H1 (cell line): ENCODE measurements at regions not wholly inside any gene's neighbourhood (a gene's known extent, or its start where the extent isn't known, plus 50 kb on each side); places are given as distances from the start of the nearest gene placed in this dataset. TPM values are rescaled to one million over a fixed set of nuclear protein-coding genes. Genes with fewer than 3 reads are reported as not detected.

ENCODE experiments used
- CTCF ChIA-PET: fragments of 300-600 bp; sonication (Branson Sonifier 250); formaldehyde crosslinking; loops from one replicate; lab custom pipeline; 2021; ENCODE audit not compliant: partially characterized antibody; lab: Charles Lee
- POLR2A ChIA-PET: fragments of 300-600 bp; sonication (Branson Sonifier 250); formaldehyde crosslinking; loops from one replicate; lab custom pipeline; 2021; ENCODE audit warnings: inconsistent platforms; ENCODE audit not compliant: partially characterized antibody; lab: Charles Lee
- DNase-seq, 2 experiments: peaks; one replicate each; pipeline versions ENCODE4 v3.0.0 to v3.0.0-alpha.2; 2010 to 2022; ENCODE audit warnings: low spot score in 2 of 2, low read depth in 1 of 2, mixed read lengths in 1 of 2
- FAIRE-seq: peaks from 2 replicates; lab custom pipeline; 2011; peaks lifted over from hg19 to GRCh38; lab: Jason Lieb, UNC
- H2AFZ ChIP-seq: 2 replicates; pipeline ENCODE4 v1.8.1; 2012; ENCODE audit warnings: low read length, inconsistent platforms
- H2AK5ac ChIP-seq: 2 replicates; pipeline ENCODE4 v1.6.1; 2013; ENCODE audit warnings: low read depth, low read length
- H2BK120ac ChIP-seq: replicated peaks from 2 replicates; pipeline ENCODE3; 2013; ENCODE audit warnings: low read depth, low read length, inconsistent platforms
- H2BK12ac ChIP-seq: 2 replicates; pipeline ENCODE4 v1.6.1; 2013; ENCODE audit warnings: low read depth, low read length
- H2BK15ac ChIP-seq: 2 replicates; pipeline ENCODE4 v1.6.1; 2013; ENCODE audit warnings: low read length
- H2BK20ac ChIP-seq: 2 replicates; pipeline ENCODE4 v1.6.1; 2013; ENCODE audit warnings: low read length
- H2BK5ac ChIP-seq: 2 replicates; pipeline ENCODE4 v1.6.1; 2013; ENCODE audit warnings: low read depth, low read length
- H3K14ac ChIP-seq: 2 replicates; pipeline ENCODE4 v1.6.1; 2013; ENCODE audit warnings: inconsistent platforms; ENCODE audit not compliant: insufficient read length
- H3K18ac ChIP-seq: 2 replicates; pipeline ENCODE4 v1.6.1; 2013; ENCODE audit warnings: low read length; ENCODE audit errors: extremely low read depth
- H3K23ac ChIP-seq: 2 replicates; pipeline ENCODE4 v1.6.1; 2013; ENCODE audit warnings: inconsistent platforms; ENCODE audit not compliant: insufficient read length
- H3K23me2 ChIP-seq: 2 replicates; pipeline ENCODE4 v1.6.1; 2013; ENCODE audit warnings: low read depth, low read length
- H3K27ac ChIP-seq: 2 replicates; pipeline ENCODE4 v1.6.1; 2011; ENCODE audit warnings: low read depth, low read length, inconsistent platforms
- H3K27me3 ChIP-seq, 4 experiments: replicated peaks in 1 of 4; 1 replicate in 1 of 4; 2 replicates in 3 of 4; pipeline versions ENCODE4 v1.6.1 to v1.8.1; 2011 to 2013; ENCODE audit warnings: low read length in 3 of 4, mild to moderate bottlenecking in 3 of 4, inconsistent platforms in 2 of 4, mixed read lengths in 2 of 4, moderate library complexity in 1 of 4; ENCODE audit not compliant: control insufficient read depth in 3 of 4, insufficient read depth in 3 of 4; ENCODE audit errors: extremely low read depth in 1 of 4
- H3K36me3 ChIP-seq, 4 experiments: 2 replicates each; pipeline versions ENCODE4 v1.6.1 to v1.8.1; 2011 to 2013; ENCODE audit warnings: mild to moderate bottlenecking in 4 of 4, low read length in 3 of 4, moderate library complexity in 2 of 4, control low read depth in 1 of 4, inconsistent platforms in 1 of 4; ENCODE audit not compliant: insufficient read depth in 4 of 4, control insufficient read depth in 2 of 4
- H3K4ac ChIP-seq: replicated peaks from 2 replicates; pipeline ENCODE3; 2013; ENCODE audit warnings: low read length, low read depth, mixed read lengths, inconsistent platforms; ENCODE audit not compliant: insufficient read length
- H3K4me1 ChIP-seq, 4 experiments: replicated peaks in 1 of 4; 1 replicate in 1 of 4; 2 replicates in 3 of 4; pipeline versions ENCODE4 v1.6.1 to v1.8.1; 2011 to 2013; ENCODE audit warnings: low read length in 3 of 4, inconsistent platforms in 2 of 4, mixed read lengths in 1 of 4; ENCODE audit not compliant: insufficient read depth in 4 of 4, control insufficient read depth in 3 of 4
- H3K4me2 ChIP-seq, 2 experiments: 2 replicates each; pipeline versions ENCODE4 v1.6.1 to v1.8.1; 2011 to 2013; ENCODE audit warnings: low read depth in 2 of 2, low read length in 2 of 2, control low read depth in 1 of 2, inconsistent platforms in 1 of 2, mild to moderate bottlenecking in 1 of 2; ENCODE audit not compliant: insufficient read depth in 1 of 2
- H3K4me3 ChIP-seq, 4 experiments: fragments of 200-600, 300-600 bp in 1 of 4; sonication (generic), shearing (Covaris generic), sonication (Bioruptor Twin) in 1 of 4; 2 replicates each; pipeline versions ENCODE4 v1.5.1 to v1.8.1; 2011 to 2016; ENCODE audit warnings: low read length in 4 of 4, low read depth in 3 of 4, control low read depth in 2 of 4, inconsistent platforms in 2 of 4, mild to moderate bottlenecking in 2 of 4, mixed read lengths in 1 of 4, moderate library complexity in 1 of 4; ENCODE audit not compliant: insufficient read depth in 2 of 4; ENCODE audit errors: extremely low read depth in 1 of 4
- H3K56ac ChIP-seq: replicated peaks from 2 replicates; pipeline ENCODE3; 2013; ENCODE audit warnings: low read depth, mild to moderate bottlenecking, mixed read lengths, low read length, inconsistent platforms; ENCODE audit not compliant: insufficient read length
- H3K79me1 ChIP-seq: 2 replicates; pipeline ENCODE4 v1.6.1; 2013; ENCODE audit warnings: low read depth, low read length, control low read depth
- H3K79me2 ChIP-seq, 2 experiments: 2 replicates each; pipeline versions ENCODE4 v1.6.1 to v1.8.1; 2012 to 2013; ENCODE audit warnings: low read length in 2 of 2, mild to moderate bottlenecking in 2 of 2, inconsistent platforms in 1 of 2; ENCODE audit not compliant: insufficient read depth in 2 of 2, control insufficient read depth in 1 of 2
- H3K9ac ChIP-seq, 4 experiments: replicated peaks in 1 of 4; 1 replicate in 1 of 4; 2 replicates in 3 of 4; pipeline versions ENCODE4 v1.6.1 to v1.8.1; 2011 to 2013; ENCODE audit warnings: low read depth in 3 of 4, low read length in 3 of 4, control low read depth in 2 of 4, mild to moderate bottlenecking in 2 of 4, moderate library complexity in 2 of 4, inconsistent platforms in 1 of 4; ENCODE audit errors: extremely low read depth in 1 of 4
- H3K9me3 ChIP-seq, 2 experiments: 2 replicates each; pipeline versions ENCODE4 v1.6.1 to v1.8.1; 2012 to 2013; ENCODE audit warnings: mild to moderate bottlenecking in 2 of 2, moderate library complexity in 2 of 2, control low read depth in 1 of 2, inconsistent platforms in 1 of 2, low read depth in 1 of 2, low read length in 1 of 2, mixed read lengths in 1 of 2; ENCODE audit not compliant: insufficient read depth in 2 of 2
- H4K20me1 ChIP-seq, 2 experiments: replicated peaks in 1 of 2; 2 replicates each; pipeline versions ENCODE3 to v1.8.1; 2011 to 2013; ENCODE audit warnings: inconsistent platforms in 2 of 2, low read length in 2 of 2, mild to moderate bottlenecking in 1 of 2; ENCODE audit not compliant: insufficient read depth in 2 of 2, control insufficient read depth in 1 of 2
- H4K5ac ChIP-seq: 2 replicates; pipeline ENCODE4 v1.6.1; 2013; ENCODE audit warnings: low read length, low read depth, mixed read lengths, inconsistent platforms; ENCODE audit not compliant: insufficient read length
- H4K8ac ChIP-seq: 2 replicates; pipeline ENCODE4 v1.8.0; 2013; ENCODE audit warnings: mild to moderate bottlenecking, moderate library complexity, low read length, inconsistent platforms; ENCODE audit not compliant: insufficient read depth; ENCODE audit errors: extremely low read depth
- H4K91ac ChIP-seq: replicated peaks from 2 replicates; pipeline ENCODE3; 2013; ENCODE audit warnings: low read length, mixed read lengths, inconsistent platforms; ENCODE audit not compliant: insufficient read length
- GTF2F1 ChIP-seq: IDR thresholded peaks from 2 replicates; pipeline ENCODE4 v1.6.1; 2012; ENCODE audit warnings: low read depth, low read length, improper control_type of control experiment, borderline replicate concordance
- WGBS, 2 experiments: shearing (Covaris generic) in 1 of 2; methylation state at CpG; one replicate each; pipeline versions ENCODE4 v1.1.6 to v1.1.7; 2013 to 2015; ENCODE audit warnings: low lambda C conversion rate in 2 of 2, mixed read lengths in 2 of 2, inconsistent platforms in 1 of 2, low coverage in 1 of 2, missing lambda C conversion rate in 1 of 2; ENCODE audit not compliant: insufficient replicate concordance in 2 of 2, insufficient coverage in 1 of 2, insufficient read length in 1 of 2; ENCODE audit errors: extremely low coverage in 1 of 2, missing lambda C conversion rate in 1 of 2; 5-methylcytosine and 5-hydroxymethylcytosine counted together
- microRNA counts: library from miRNA; unstranded; fragments of <30 nt; microRNA quantifications from one replicate; lab custom pipeline; 2015
- microRNA-seq, 2 experiments: library from miRNA; unstranded; fragments of <30 nt; microRNA quantifications; one replicate each; pipeline versions ENCODE4 to v1.2.0, GENCODE V29; 2016 to 2020; ENCODE audit warnings: borderline microRNAs expressed in 2 of 2, borderline number of aligned reads in 2 of 2, borderline replicate concordance in 1 of 2
- small RNA-seq: library from polyadenylated mRNA; stranded (forward); fragments of <200 nt; extraction: miRNeasy Mini kit (QIAGEN cat#:217004); gene quantifications from one replicate; pipeline ENCODE3, GENCODE V24; 2013; ENCODE audit not compliant: insufficient read depth

DNA sequence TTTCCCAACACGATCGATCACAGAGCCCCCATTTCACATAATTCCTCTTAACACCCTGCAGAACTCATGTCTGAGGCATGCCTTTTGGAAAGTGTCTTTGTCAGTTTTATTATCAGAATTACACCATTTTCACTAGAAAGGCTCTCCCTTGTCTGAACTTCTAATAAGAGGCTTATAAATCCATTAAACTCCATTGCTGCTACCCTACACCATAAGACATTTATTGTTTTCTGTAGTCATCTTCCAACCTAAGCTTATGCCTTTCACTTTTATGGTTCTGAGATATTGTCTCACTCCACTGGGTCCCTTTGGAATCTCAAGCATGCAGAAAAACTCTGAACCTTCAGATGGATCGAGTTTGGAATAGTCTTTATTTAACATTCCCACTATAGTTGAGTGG is 50.2 kb upstream of the TPM1 start:
- Histone ChIP-seq H4K91ac (no peak overlapping the region), H4K5ac (no peak overlapping the region), H3K27me3 (no peaks in the 10 kb centered on the region), H2BK5ac (no peak overlapping the region), H3K4me2 (no peak overlapping the region)
- 82% methylated on average over 3 of the region's 3 CpGs; no CpG with 5 or more reads in 1 of the 2 experiments for WGBS, 2 experiments
- no peak for TF ChIP-seq GTF2F1
- TF ChIP-seq, all 59 proteins: peak for 0
- Histone ChIP-seq H2BK12ac (no peak overlapping the region), H2AFZ (no peak overlapping the region), H3K27ac (no peak overlapping the region), H3K18ac (no peak overlapping the region), H2BK120ac (no peak overlapping the region), H3K36me3 (no peaks in the 10 kb centered on the region), H3K4ac (no peak overlapping the region), H3K79me2 (no peaks in the 10 kb centered on the region), H3K9ac (no peak overlapping the region), H3K4me3 (no peak overlapping the region), H3K4me1 (peaks cover 0 to 4% (median 2%) of the 10 kb centered on the region in 4 experiments; a peak in 4 of 7 replicates), H3K56ac (no peak overlapping the region), H3K23ac (no peak overlapping the region), H2BK15ac (no peak overlapping the region), H3K14ac (no peak overlapping the region), H3K23me2 (no peaks in the 10 kb centered on the region), H2BK20ac (no peak overlapping the region), H4K20me1 (no peaks in the 10 kb centered on the region), H3K9me3 (no peaks in the 10 kb centered on the region), H4K8ac (no peak overlapping the region), H3K79me1 (no peaks in the 10 kb centered on the region), H2AK5ac (no peak overlapping the region)
- DNase-seq (no peak), FAIRE-seq (no peak)
- CTCF ChIA-PET = interaction anchor here (0.6 to 1.5 kb wide), 2 partner anchors 10 to 335 kb away, joined by 3 to 4 read pairs; no protein-coding TSS in a partner anchor
- POLR2A ChIA-PET = no interaction called here

MicroRNA genes in the stretch of these regions (microRNA counts, 767-probe panel; counts per million panel counts)
- microRNA hsa-miR-190a (lab: Ali Mortazavi, UCI) = 879 counts per million, percentile 95 among the panel's probes with 10 or more counts

Small RNAs in the stretch of these regions (microRNA-seq; reads per million reads assigned to microRNA genes)
- 10.8 to 12.0 reads per million in 2 experiments for gene MIR190A
- 0 reads per million in 2 experiments for gene MIR6085
- gene MIR8067 = 0 reads per million in 2 experiments

Small RNAs in the stretch of these regions (small RNA-seq; reads per million reads assigned to genes)
- gene MIR190A = 49.4 reads per million, percentile 96 among the genes with 10 or more reads in this experiment
- gene MIR6085 = not detected
- gene MIR8067 = not detected
- not detected for gene RF00017
